Right lobe of liver (tissue), 6 donors: ENCODE measurements at regions not wholly inside any gene's neighbourhood (a gene's known extent, or its start where the extent isn't known, plus 50 kb on each side); places are given as distances from the start of the nearest gene placed in this dataset.

Source experiments
- ATAC-seq, 4 donors: fragments of 200-7000 bp; cut with Tn5 transposase; one replicate each; pipeline ENCODE4 v1.9.1; 2020; ENCODE audit warnings: mild to moderate bottlenecking in 4 of 4, moderate library complexity in 4 of 4
- DNase-seq, 3 donors: peaks; one replicate each; pipeline ENCODE4 v3.0.0-alpha.2; 2020
- H3K27ac ChIP-seq, 3 donors: fragments of 200-600 bp; one replicate each; pipeline ENCODE4 v1.8.0; 2022
- H3K27me3 ChIP-seq, 2 donors: fragments of 200-600 bp; one replicate each; pipeline ENCODE4 v1.8.0; 2022
- H3K36me3 ChIP-seq, 4 donors: fragments of 200-600 bp; sonication (generic) in 1 of 4; one replicate each; pipeline versions ENCODE4 v1.5.1 to v1.8.0; 2017 to 2022; ENCODE audit warnings: control low read depth in 1 of 4
- H3K4me1 ChIP-seq, 4 donors: fragments of 200-600 bp; sonication (generic) in 1 of 4; one replicate each; pipeline versions ENCODE4 v1.5.1 to v1.8.0; 2017 to 2022; ENCODE audit warnings: control low read depth in 1 of 4
- H3K4me3 ChIP-seq, 3 donors: fragments of 200-600 bp; one replicate each; pipeline ENCODE4 v1.8.0; 2022
- H3K9me3 ChIP-seq, 4 donors: fragments of 200-600 bp; sonication (generic) in 1 of 4; one replicate each; pipeline versions ENCODE4 v1.5.1 to v1.8.0; 2017 to 2022; ENCODE audit warnings: control low read depth in 1 of 4
- POLR2A ChIP-seq: fragments of 450-650 bp; IDR thresholded peaks from one replicate; pipeline ENCODE4 v1.6.1; 2017; ENCODE audit warnings: antibody characterized with exemption, mild to moderate bottlenecking
- WGBS: methylation state at CpG from one replicate; pipeline ENCODE4 v1.1.6; 2018; ENCODE audit warnings: low coverage, low lambda C conversion rate; ENCODE audit not compliant: insufficient coverage; ENCODE audit errors: missing lambda C conversion rate; 5-methylcytosine and 5-hydroxymethylcytosine counted together
- intact Hi-C, 2 donors: fragments of 100-400 bp; cut with DNase I; formaldehyde crosslinking; loops; one replicate each; pipeline versions ENCODE4 v1.11.2 to v1.14.1; 2022
- TF ChIP-seq, protein P1 (sequence below), 4 donors: fragments of 200-600 bp in 3 of 4; fragments of 450-650 bp in 1 of 4; IDR thresholded peaks; one replicate each; pipeline versions ENCODE4 v1.5.1 to v1.8.0; 2016 to 2022; ENCODE audit warnings: antibody characterized with exemption in 4 of 4, mild to moderate bottlenecking in 2 of 4
- donor health status: DM: no; HTN: yes; CAD: no.
- donor health status: DM: no; HTN: no; CAD: no.
- donor health status: DM: no; HTN: no; CAD: no.
- donor health status: DM: no; HTN: yes; CAD: no.
- donor health status: DM: no; HTN: yes; CAD: no.

DNA sequence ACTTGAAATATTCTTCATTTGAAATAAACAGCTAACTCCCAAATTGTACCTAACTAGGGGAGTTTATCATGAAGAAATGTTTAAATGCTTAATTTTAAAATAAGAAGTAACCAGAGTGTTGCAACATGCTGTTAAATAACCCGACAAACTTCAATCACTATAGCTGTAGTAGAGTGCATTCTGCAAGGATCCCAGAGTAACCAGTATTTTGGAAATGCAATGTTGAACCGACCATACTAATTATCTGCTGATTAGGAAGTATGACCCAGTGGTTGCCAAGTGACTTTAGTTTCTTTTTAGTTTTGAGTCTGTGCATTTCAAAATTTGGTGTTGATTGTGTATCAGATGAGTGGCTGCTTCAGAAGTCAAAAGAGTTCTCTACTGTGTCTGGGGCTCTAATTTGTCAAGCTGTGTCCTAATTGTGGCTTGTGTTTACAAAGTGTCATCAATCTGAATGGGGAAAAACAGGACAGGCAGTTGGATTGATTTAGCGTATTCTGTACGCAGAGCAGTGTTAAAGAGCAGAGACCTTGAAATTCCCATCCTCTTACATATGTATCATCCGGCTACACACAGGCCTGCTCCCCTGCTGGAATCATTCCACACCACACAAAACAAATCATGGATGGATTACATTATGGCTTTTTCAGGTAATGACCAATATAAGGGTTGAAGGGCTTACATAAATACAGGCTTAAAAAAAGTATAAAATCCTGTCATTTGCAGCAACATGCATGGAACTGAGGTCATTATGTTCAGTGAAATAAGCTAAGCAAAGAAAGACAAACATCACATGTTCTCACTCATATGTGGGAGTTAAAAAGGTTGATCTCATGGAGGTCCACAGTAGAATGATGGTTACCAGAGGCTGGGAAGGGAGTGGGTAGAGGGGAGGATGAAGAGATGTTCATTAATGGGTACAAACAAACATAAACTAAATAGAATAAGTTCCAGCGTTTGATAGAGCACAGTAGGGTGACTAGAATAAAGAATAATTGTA, 351.5 kb downstream of the KLF12 start:
- Histone ChIP-seq H3K4me1 (peaks cover 0 to 8% (median 0%) of the 10 kb centered on the region in 4 donors), H3K27me3 (no peaks in the 10 kb centered on the region), H3K4me3 (no peak overlapping the region), H3K27ac (no peak overlapping the region), H3K36me3 (no peaks in the 10 kb centered on the region), H3K9me3 (no peaks in the 10 kb centered on the region)
- TF ChIP-seq, protein P1, sequence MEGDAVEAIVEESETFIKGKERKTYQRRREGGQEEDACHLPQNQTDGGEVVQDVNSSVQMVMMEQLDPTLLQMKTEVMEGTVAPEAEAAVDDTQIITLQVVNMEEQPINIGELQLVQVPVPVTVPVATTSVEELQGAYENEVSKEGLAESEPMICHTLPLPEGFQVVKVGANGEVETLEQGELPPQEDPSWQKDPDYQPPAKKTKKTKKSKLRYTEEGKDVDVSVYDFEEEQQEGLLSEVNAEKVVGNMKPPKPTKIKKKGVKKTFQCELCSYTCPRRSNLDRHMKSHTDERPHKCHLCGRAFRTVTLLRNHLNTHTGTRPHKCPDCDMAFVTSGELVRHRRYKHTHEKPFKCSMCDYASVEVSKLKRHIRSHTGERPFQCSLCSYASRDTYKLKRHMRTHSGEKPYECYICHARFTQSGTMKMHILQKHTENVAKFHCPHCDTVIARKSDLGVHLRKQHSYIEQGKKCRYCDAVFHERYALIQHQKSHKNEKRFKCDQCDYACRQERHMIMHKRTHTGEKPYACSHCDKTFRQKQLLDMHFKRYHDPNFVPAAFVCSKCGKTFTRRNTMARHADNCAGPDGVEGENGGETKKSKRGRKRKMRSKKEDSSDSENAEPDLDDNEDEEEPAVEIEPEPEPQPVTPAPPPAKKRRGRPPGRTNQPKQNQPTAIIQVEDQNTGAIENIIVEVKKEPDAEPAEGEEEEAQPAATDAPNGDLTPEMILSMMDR (IDR thresholded peaks at IDR 0.05) = no peak
- no peak for TF ChIP-seq POLR2A
- 73% methylated on average over 4 of the region's 6 CpGs for WGBS
- DNase-seq (no peak), ATAC-seq (peak in 1 of 4 donors; percentile 64)
- intact Hi-C loops = no loop called here

DNA sequence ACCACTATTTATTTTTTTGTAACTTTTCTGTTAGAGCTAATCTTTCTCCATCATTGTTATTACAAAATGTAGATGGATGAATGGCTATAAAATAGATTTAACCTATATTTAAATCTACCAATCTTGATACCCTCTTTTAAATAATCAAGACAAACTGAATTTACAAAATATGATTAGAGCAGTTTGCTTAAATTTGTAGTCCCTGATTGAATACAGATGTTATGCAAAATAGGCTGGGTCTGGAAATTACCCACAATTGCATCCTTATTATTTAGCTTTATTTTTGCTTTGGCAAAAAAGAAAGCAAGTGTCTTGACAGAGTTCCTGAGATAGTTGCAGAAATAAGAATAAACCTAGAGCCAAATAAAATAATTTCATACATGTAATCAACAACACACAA, 352.8 kb downstream of the KLF12 start:
- no peak overlapping the region for H3K4me3 ChIP-seq
- H3K27ac ChIP-seq = no peak overlapping the region
- intact Hi-C loops = no loop called here
- no peaks in the 10 kb centered on the region for H3K9me3 ChIP-seq
- DNase-seq = no peak
- no peaks in the 10 kb centered on the region for H3K27me3 ChIP-seq
- H3K4me1 ChIP-seq = peaks cover 0 to 9% (median 0%) of the 10 kb centered on the region in 4 donors
- no peaks in the 10 kb centered on the region for H3K36me3 ChIP-seq
- TF ChIP-seq POLR2A = no peak
- TF ChIP-seq, protein P1 (IDR thresholded peaks at IDR 0.05) = no peak
- no peak for ATAC-seq

DNA sequence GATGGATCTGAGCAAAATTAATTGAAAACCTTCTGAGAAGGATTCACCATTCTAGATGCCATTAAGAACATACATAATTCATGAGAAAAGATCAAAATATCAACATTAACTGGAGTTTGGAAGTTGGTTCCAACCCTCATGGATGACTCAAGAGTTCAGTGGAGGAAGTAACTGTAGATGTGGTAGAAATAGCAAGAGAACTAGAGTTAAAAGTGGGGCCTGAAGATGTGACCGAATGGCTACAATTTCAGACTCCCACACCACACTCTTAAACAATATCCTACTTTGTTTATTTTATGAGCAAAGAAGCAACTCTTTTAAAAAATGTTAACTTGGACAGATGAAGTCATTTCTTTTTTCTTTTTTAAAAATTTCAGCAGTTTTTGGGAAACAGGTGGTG, 354.3 kb downstream of the KLF12 start:
- ATAC-seq (no peak), DNase-seq (no peak)
- Histone ChIP-seq H3K27me3 (no peaks in the 10 kb centered on the region), H3K36me3 (no peaks in the 10 kb centered on the region), H3K9me3 (no peaks in the 10 kb centered on the region), H3K4me3 (no peak overlapping the region), H3K4me1 (peaks cover 0 to 9% (median 0%) of the 10 kb centered on the region in 4 donors), H3K27ac (no peak overlapping the region)
- WGBS = 100% methylated on average over 1 of the region's 1 CpG
- TF ChIP-seq POLR2A = no peak
- TF ChIP-seq, protein P1 (IDR thresholded peaks at IDR 0.05) = no peak
- intact Hi-C loops = no loop called here

DNA sequence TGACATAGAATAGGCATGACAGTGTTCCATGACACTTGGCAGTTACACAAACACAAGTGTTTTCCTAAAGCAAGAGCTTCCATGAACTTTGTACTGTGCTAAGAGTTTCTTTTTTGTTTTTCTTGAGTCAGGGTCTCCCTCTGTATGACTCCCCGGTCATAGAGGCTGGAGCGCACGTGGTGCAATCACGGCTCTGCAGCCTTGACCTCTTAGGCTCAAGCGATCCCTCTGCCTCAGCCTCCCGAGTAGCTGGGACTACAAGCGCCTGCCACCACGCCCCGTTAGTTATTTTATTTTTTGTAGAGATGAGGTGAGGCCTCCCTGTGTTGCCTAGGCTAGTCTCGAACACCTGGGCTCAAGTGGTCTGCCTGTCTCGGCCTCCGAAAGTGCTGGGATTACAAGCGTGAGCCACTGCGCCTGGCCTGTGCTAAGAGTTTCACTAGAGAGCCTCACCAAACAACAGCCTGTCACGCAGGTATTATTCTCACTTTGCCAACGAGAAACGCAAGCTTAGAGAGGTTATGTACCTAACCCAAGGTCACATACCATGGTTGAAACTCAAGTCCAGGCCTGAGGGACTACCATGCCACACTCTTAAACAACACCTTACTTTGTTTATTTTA, 355.9 kb downstream of the KLF12 start:
- peaks cover 0 to 9% (median 0%) of the 10 kb centered on the region in 4 donors for H3K4me1 ChIP-seq
- WGBS = 72% methylated on average over 12 of the region's 17 CpGs
- intact Hi-C loops = no loop called here
- no peak for TF ChIP-seq POLR2A
- TF ChIP-seq, protein P1 (IDR thresholded peaks at IDR 0.05) = no peak
- H3K36me3 ChIP-seq = no peaks in the 10 kb centered on the region
- no peak overlapping the region for H3K4me3 ChIP-seq
- DNase-seq (no peak), ATAC-seq (peak; percentile 38 to 81 (median 66))
- H3K27ac ChIP-seq = peak overlapping the region in 2 of 3 donors; percentile 16 to 46
- no peaks in the 10 kb centered on the region for H3K27me3 ChIP-seq
- no peaks in the 10 kb centered on the region for H3K9me3 ChIP-seq
